ENCODE measurements at regions not wholly inside any gene's neighbourhood (a gene's known extent, or its start where the extent isn't known, plus 50 kb on each side); places are given as distances from the start of the nearest gene placed in this dataset.

- H2BK15ac ChIP-seq (ENCODE audit: low read depth, low read length) = no peak overlapping the region; the same call in 2 of the 3 replicates
- DNase-seq (peak; percentile 41), ATAC-seq (ENCODE audit: low read depth) (no peak)
- no peaks in the 10 kb centered on the region for H3K9me3 ChIP-seq (ENCODE audit: control insufficient read depth, insufficient read depth, low read length)
- H2BK120ac ChIP-seq (ENCODE audit: low read depth, low read length) = no peak overlapping the region
- peak overlapping the region; percentile 0; the same call in 1 of the 2 replicates for H3K14ac ChIP-seq (replicated peaks; ENCODE audit: low read depth, low read length)
- H3K4ac ChIP-seq (ENCODE audit: low read depth, low read length) = no peak overlapping the region
- in situ Hi-C loops (cut with MboI; ENCODE audit: low sequenced_read_pairs) (no loop called here), dilution Hi-C loops (cut with HindIII; ENCODE audit: low sequenced_read_pairs, unreplicated experiment) (no loop called here), intact Hi-C loops (cut with micrococcal nuclease) (no loop called here)
- no peak overlapping the region for H3K27ac ChIP-seq (ENCODE audit: insufficient read depth, low read length)
- H3K27me3 ChIP-seq (ENCODE audit: control insufficient read depth, insufficient read depth, low read length) = no peaks in the 10 kb centered on the region
- no peak overlapping the region for H4K5ac ChIP-seq (ENCODE audit: low read depth, low read length)
- peaks cover 2% of the 10 kb centered on the region; the same call in 1 of the 2 replicates for H3K4me1 ChIP-seq (ENCODE audit: control insufficient read depth, insufficient read depth, low read length)
- H2AK9ac ChIP-seq (replicated peaks; ENCODE audit: low read depth, low read length, poor library complexity) = no peak overlapping the region
- no peaks in the 10 kb centered on the region for H3K36me3 ChIP-seq (ENCODE audit: control insufficient read depth, insufficient read depth, low read length)
- no peak overlapping the region for H3K56ac ChIP-seq (ENCODE audit: extremely low read depth, insufficient read depth, low read length)
- WGBS, 2 experiments (ENCODE audit: extremely low coverage in 2 of 2, insufficient read length in 1 of 2) = no CpG with 5 or more reads among the region's 8 CpGs
- H2AK5ac ChIP-seq (ENCODE audit: low read depth, low read length) = no peak overlapping the region
- H3K4me2 ChIP-seq (ENCODE audit: low read depth, low read length) = no peak overlapping the region
- H3K9me1 ChIP-seq (ENCODE audit: insufficient read depth, low read length) = no peaks in the 10 kb centered on the region
- H2BK20ac ChIP-seq (ENCODE audit: low read depth, low read length) = no peak overlapping the region
- ChIA-PET CTCF (no interaction called here), POLR2A (ENCODE audit: unreplicated experiment) (no interaction called here)
- no peak overlapping the region for H3K23ac ChIP-seq (ENCODE audit: low read depth, low read length)
- H4K20me1 ChIP-seq (ENCODE audit: insufficient read depth, low read length) = no peaks in the 10 kb centered on the region
- no TSS peak for BruUV-seq (replicated peaks)
- H2AFZ ChIP-seq (replicated peaks; ENCODE audit: low read length, poor library complexity) = no peak overlapping the region
- H2BK5ac ChIP-seq (ENCODE audit: low read depth, low read length, poor library complexity, severe bottlenecking) = no peak overlapping the region
- 0 out of 4 replicates have a peak overlapping the region, but pooled peaks of 1 of the 2 experiments have one; percentile 9 for H4K8ac ChIP-seq (ENCODE audit: low read depth in 2 of 2, low read length in 2 of 2)
- H3K4me3 ChIP-seq (ENCODE audit: insufficient read depth, low read depth, low read length) = no peak overlapping the region
- no peak overlapping the region; the same call in 1 of the 2 replicates for H4K91ac ChIP-seq (ENCODE audit: insufficient read depth, low read depth, low read length)
- no peaks in the 10 kb centered on the region for H3K79me1 ChIP-seq (ENCODE audit: low read depth in 1 of 2, low read length in 2 of 2)
- TF ChIP-seq CTCF (conservative IDR thresholded peaks at IDR 0.05; ENCODE audit: low read depth, low read length) (no peak), NFE2L2 (IDR thresholded peaks at IDR 0.05; ENCODE audit: low read depth, low read length) (no peak), FOS (IDR thresholded peaks at IDR 0.05; ENCODE audit: low read depth, low read length) (no peak), SMC3 (IDR thresholded peaks at IDR 0.05; ENCODE audit: low read depth, low read length) (no peak), POLR2A (IDR thresholded peaks at IDR 0.05; ENCODE audit: low read depth, low read length) (no peak), RAD21 (IDR thresholded peaks at IDR 0.05; ENCODE audit: low read length) (no peak), USF2 (IDR thresholded peaks at IDR 0.05; ENCODE audit: low read depth, low read length) (no peak), CEBPB (IDR thresholded peaks at IDR 0.05; ENCODE audit: low read depth, low read length) (no peak)
- H3K9ac ChIP-seq (ENCODE audit: low read depth, low read length) = no peak overlapping the region
- H3K18ac ChIP-seq (ENCODE audit: low read depth, low read length) = no peak overlapping the region; the same call in 1 of the 2 replicates
These were observed 98.2 kb upstream of the RASA1 start for GRCh38 chr5:87169300-87169991.
